ENCODE measurements at regions not wholly inside any gene's neighbourhood (a gene's known extent, or its start where the extent isn't known, plus 50 kb on each side); places are given as distances from the start of the nearest gene placed in this dataset.

GRCh38 chr7:106957766-106958165 lies 86.7 kb upstream of the PRKAR2B start:
- DNase-seq, result no peak

GRCh38 chr7:106959753-106960152 lies 84.8 kb upstream of the PRKAR2B start:
- DNase-seq, result no peak

GRCh38 chr7:106962751-106963150 lies 81.8 kb upstream of the PRKAR2B start:
- no peak for DNase-seq

GRCh38 chr7:106964466-106964865 lies 80.0 kb upstream of the PRKAR2B start:
- no peak for DNase-seq

- DNase-seq, result no peak
Observed at GRCh38 chr7:106965108-106965507, 79.4 kb upstream of the PRKAR2B start.

- DNase-seq, result no peak
Observed at GRCh38 chr7:106966121-106966520, 78.4 kb upstream of the PRKAR2B start.

GRCh38 chr7:106968160-106968559 lies 76.3 kb upstream of the PRKAR2B start:
- no peak for DNase-seq

GRCh38 chr7:106978425-106979420 lies 65.8 kb upstream of the PRKAR2B start:
- no peak for DNase-seq

- DNase-seq, result no peak
Observed at GRCh38 chr7:106979551-106980357, 64.8 kb upstream of the PRKAR2B start.

- no peak for DNase-seq
Observed at GRCh38 chr7:106980358-106980685, 64.2 kb upstream of the PRKAR2B start.

- DNase-seq, result peak; percentile 30
Observed at GRCh38 chr7:106982415-106982814, 62.1 kb upstream of the PRKAR2B start.

GRCh38 chr7:106984034-106984433 lies 60.5 kb upstream of the PRKAR2B start:
- DNase-seq, result no peak

- DNase-seq, result no peak
Observed at GRCh38 chr7:106986450-106986977, 58.0 kb upstream of the PRKAR2B start.

GRCh38 chr7:106987777-106988176 lies 56.7 kb upstream of the PRKAR2B start:
- DNase-seq, result no peak

- DNase-seq, result no peak
Observed at GRCh38 chr7:106992511-106992910, 52.0 kb upstream of the PRKAR2B start.
